H1 (cell line): ENCODE measurements at regions not wholly inside any gene's neighbourhood (a gene's known extent, or its start where the extent isn't known, plus 50 kb on each side); places are given as distances from the start of the nearest gene placed in this dataset.
"Not testable (repeated sequence)": the region's sequence is repeated elsewhere in the genome, so short reads cannot be mapped to it uniquely, and the experiment has no call there.

Source experiments
- CTCF ChIA-PET: fragments of 300-600 bp; sonication (Branson Sonifier 250); formaldehyde crosslinking; loops from one replicate; lab custom pipeline; 2021; ENCODE audit not compliant: partially characterized antibody; lab: Charles Lee
- POLR2A ChIA-PET: fragments of 300-600 bp; sonication (Branson Sonifier 250); formaldehyde crosslinking; loops from one replicate; lab custom pipeline; 2021; ENCODE audit warnings: inconsistent platforms; ENCODE audit not compliant: partially characterized antibody; lab: Charles Lee
- DNase-seq, 2 experiments: peaks; one replicate each; pipeline versions ENCODE4 v3.0.0 to v3.0.0-alpha.2; 2010 to 2022; ENCODE audit warnings: low spot score in 2 of 2, low read depth in 1 of 2, mixed read lengths in 1 of 2
- FAIRE-seq: peaks from 2 replicates; lab custom pipeline; 2011; peaks lifted over from hg19 to GRCh38; lab: Jason Lieb, UNC
- H2AFZ ChIP-seq: 2 replicates; pipeline ENCODE4 v1.8.1; 2012; ENCODE audit warnings: low read length, inconsistent platforms
- H2AK5ac ChIP-seq: 2 replicates; pipeline ENCODE4 v1.6.1; 2013; ENCODE audit warnings: low read depth, low read length
- H2BK120ac ChIP-seq: replicated peaks from 2 replicates; pipeline ENCODE3; 2013; ENCODE audit warnings: low read depth, low read length, inconsistent platforms
- H2BK12ac ChIP-seq: 2 replicates; pipeline ENCODE4 v1.6.1; 2013; ENCODE audit warnings: low read depth, low read length
- H2BK15ac ChIP-seq: 2 replicates; pipeline ENCODE4 v1.6.1; 2013; ENCODE audit warnings: low read length
- H2BK20ac ChIP-seq: 2 replicates; pipeline ENCODE4 v1.6.1; 2013; ENCODE audit warnings: low read length
- H2BK5ac ChIP-seq: 2 replicates; pipeline ENCODE4 v1.6.1; 2013; ENCODE audit warnings: low read depth, low read length
- H3K14ac ChIP-seq: 2 replicates; pipeline ENCODE4 v1.6.1; 2013; ENCODE audit warnings: inconsistent platforms; ENCODE audit not compliant: insufficient read length
- H3K18ac ChIP-seq: 2 replicates; pipeline ENCODE4 v1.6.1; 2013; ENCODE audit warnings: low read length; ENCODE audit errors: extremely low read depth
- H3K23ac ChIP-seq: 2 replicates; pipeline ENCODE4 v1.6.1; 2013; ENCODE audit warnings: inconsistent platforms; ENCODE audit not compliant: insufficient read length
- H3K23me2 ChIP-seq: 2 replicates; pipeline ENCODE4 v1.6.1; 2013; ENCODE audit warnings: low read depth, low read length
- H3K27ac ChIP-seq: 2 replicates; pipeline ENCODE4 v1.6.1; 2011; ENCODE audit warnings: low read depth, low read length, inconsistent platforms
- H3K27me3 ChIP-seq, 4 experiments: replicated peaks in 1 of 4; 1 replicate in 1 of 4; 2 replicates in 3 of 4; pipeline versions ENCODE4 v1.6.1 to v1.8.1; 2011 to 2013; ENCODE audit warnings: low read length in 3 of 4, mild to moderate bottlenecking in 3 of 4, inconsistent platforms in 2 of 4, mixed read lengths in 2 of 4, moderate library complexity in 1 of 4; ENCODE audit not compliant: control insufficient read depth in 3 of 4, insufficient read depth in 3 of 4; ENCODE audit errors: extremely low read depth in 1 of 4
- H3K36me3 ChIP-seq, 4 experiments: 2 replicates each; pipeline versions ENCODE4 v1.6.1 to v1.8.1; 2011 to 2013; ENCODE audit warnings: mild to moderate bottlenecking in 4 of 4, low read length in 3 of 4, moderate library complexity in 2 of 4, control low read depth in 1 of 4, inconsistent platforms in 1 of 4; ENCODE audit not compliant: insufficient read depth in 4 of 4, control insufficient read depth in 2 of 4
- H3K4ac ChIP-seq: replicated peaks from 2 replicates; pipeline ENCODE3; 2013; ENCODE audit warnings: low read length, low read depth, mixed read lengths, inconsistent platforms; ENCODE audit not compliant: insufficient read length
- H3K4me1 ChIP-seq, 4 experiments: replicated peaks in 1 of 4; 1 replicate in 1 of 4; 2 replicates in 3 of 4; pipeline versions ENCODE4 v1.6.1 to v1.8.1; 2011 to 2013; ENCODE audit warnings: low read length in 3 of 4, inconsistent platforms in 2 of 4, mixed read lengths in 1 of 4; ENCODE audit not compliant: insufficient read depth in 4 of 4, control insufficient read depth in 3 of 4
- H3K4me2 ChIP-seq, 2 experiments: 2 replicates each; pipeline versions ENCODE4 v1.6.1 to v1.8.1; 2011 to 2013; ENCODE audit warnings: low read depth in 2 of 2, low read length in 2 of 2, control low read depth in 1 of 2, inconsistent platforms in 1 of 2, mild to moderate bottlenecking in 1 of 2; ENCODE audit not compliant: insufficient read depth in 1 of 2
- H3K4me3 ChIP-seq, 4 experiments: fragments of 200-600, 300-600 bp in 1 of 4; sonication (generic), shearing (Covaris generic), sonication (Bioruptor Twin) in 1 of 4; 2 replicates each; pipeline versions ENCODE4 v1.5.1 to v1.8.1; 2011 to 2016; ENCODE audit warnings: low read length in 4 of 4, low read depth in 3 of 4, control low read depth in 2 of 4, inconsistent platforms in 2 of 4, mild to moderate bottlenecking in 2 of 4, mixed read lengths in 1 of 4, moderate library complexity in 1 of 4; ENCODE audit not compliant: insufficient read depth in 2 of 4; ENCODE audit errors: extremely low read depth in 1 of 4
- H3K56ac ChIP-seq: replicated peaks from 2 replicates; pipeline ENCODE3; 2013; ENCODE audit warnings: low read depth, mild to moderate bottlenecking, mixed read lengths, low read length, inconsistent platforms; ENCODE audit not compliant: insufficient read length
- H3K79me1 ChIP-seq: 2 replicates; pipeline ENCODE4 v1.6.1; 2013; ENCODE audit warnings: low read depth, low read length, control low read depth
- H3K79me2 ChIP-seq, 2 experiments: 2 replicates each; pipeline versions ENCODE4 v1.6.1 to v1.8.1; 2012 to 2013; ENCODE audit warnings: low read length in 2 of 2, mild to moderate bottlenecking in 2 of 2, inconsistent platforms in 1 of 2; ENCODE audit not compliant: insufficient read depth in 2 of 2, control insufficient read depth in 1 of 2
- H3K9ac ChIP-seq, 4 experiments: replicated peaks in 1 of 4; 1 replicate in 1 of 4; 2 replicates in 3 of 4; pipeline versions ENCODE4 v1.6.1 to v1.8.1; 2011 to 2013; ENCODE audit warnings: low read depth in 3 of 4, low read length in 3 of 4, control low read depth in 2 of 4, mild to moderate bottlenecking in 2 of 4, moderate library complexity in 2 of 4, inconsistent platforms in 1 of 4; ENCODE audit errors: extremely low read depth in 1 of 4
- H3K9me3 ChIP-seq, 2 experiments: 2 replicates each; pipeline versions ENCODE4 v1.6.1 to v1.8.1; 2012 to 2013; ENCODE audit warnings: mild to moderate bottlenecking in 2 of 2, moderate library complexity in 2 of 2, control low read depth in 1 of 2, inconsistent platforms in 1 of 2, low read depth in 1 of 2, low read length in 1 of 2, mixed read lengths in 1 of 2; ENCODE audit not compliant: insufficient read depth in 2 of 2
- H4K20me1 ChIP-seq, 2 experiments: replicated peaks in 1 of 2; 2 replicates each; pipeline versions ENCODE3 to v1.8.1; 2011 to 2013; ENCODE audit warnings: inconsistent platforms in 2 of 2, low read length in 2 of 2, mild to moderate bottlenecking in 1 of 2; ENCODE audit not compliant: insufficient read depth in 2 of 2, control insufficient read depth in 1 of 2
- H4K5ac ChIP-seq: 2 replicates; pipeline ENCODE4 v1.6.1; 2013; ENCODE audit warnings: low read length, low read depth, mixed read lengths, inconsistent platforms; ENCODE audit not compliant: insufficient read length
- H4K8ac ChIP-seq: 2 replicates; pipeline ENCODE4 v1.8.0; 2013; ENCODE audit warnings: mild to moderate bottlenecking, moderate library complexity, low read length, inconsistent platforms; ENCODE audit not compliant: insufficient read depth; ENCODE audit errors: extremely low read depth
- H4K91ac ChIP-seq: replicated peaks from 2 replicates; pipeline ENCODE3; 2013; ENCODE audit warnings: low read length, mixed read lengths, inconsistent platforms; ENCODE audit not compliant: insufficient read length
- WGBS, 2 experiments: shearing (Covaris generic) in 1 of 2; methylation state at CpG; one replicate each; pipeline versions ENCODE4 v1.1.6 to v1.1.7; 2013 to 2015; ENCODE audit warnings: low lambda C conversion rate in 2 of 2, mixed read lengths in 2 of 2, inconsistent platforms in 1 of 2, low coverage in 1 of 2, missing lambda C conversion rate in 1 of 2; ENCODE audit not compliant: insufficient replicate concordance in 2 of 2, insufficient coverage in 1 of 2, insufficient read length in 1 of 2; ENCODE audit errors: extremely low coverage in 1 of 2, missing lambda C conversion rate in 1 of 2; 5-methylcytosine and 5-hydroxymethylcytosine counted together

- H4K91ac ChIP-seq, H3K36me3 ChIP-seq, H3K56ac ChIP-seq, H2BK12ac ChIP-seq, H2BK20ac ChIP-seq, FAIRE-seq, H3K9me3 ChIP-seq, H3K79me1 ChIP-seq, H2BK15ac ChIP-seq, H3K23ac ChIP-seq, H3K4me1 ChIP-seq, H3K18ac ChIP-seq, H3K14ac ChIP-seq, H4K20me1 ChIP-seq, H3K27ac ChIP-seq, H2AK5ac ChIP-seq, H2BK120ac ChIP-seq, H3K9ac ChIP-seq, H3K23me2 ChIP-seq, POLR2A ChIA-PET, H2AFZ ChIP-seq, H3K4me2 ChIP-seq, H4K5ac ChIP-seq, H3K4me3 ChIP-seq, H3K4ac ChIP-seq, CTCF ChIA-PET, H2BK5ac ChIP-seq, H3K27me3 ChIP-seq, H3K79me2 ChIP-seq, H4K8ac ChIP-seq: not testable (repeated sequence)
- peak in 1 of 2 experiments; percentile 6 for DNase-seq
- 93% methylated on average over 9 of the region's 9 CpGs; no CpG with 5 or more reads in 1 of the 2 experiments for WGBS, 2 experiments
These were observed 336.2 kb downstream of the TCERG1L start for GRCh38 chr10:130975351-130975750.
